DOHH2 (cell line): ENCODE measurements at regions not wholly inside any gene's neighbourhood (a gene's known extent, or its start where the extent isn't known, plus 50 kb on each side); places are given as distances from the start of the nearest gene placed in this dataset.

Experiments used
- H3F3A ChIP-seq: fragments of 200-600 bp; sonication (generic), shearing (Covaris generic); 2 replicates; pipeline ENCODE4 v1.6.0; 2016; ENCODE audit warnings: antibody characterized with exemption, mild to moderate bottlenecking; ENCODE audit not compliant: control insufficient read depth, insufficient read depth
- H3K27ac ChIP-seq: fragments of 200-600 bp; sonication (generic); 2 replicates; pipeline ENCODE4 v1.5.1; 2014; ENCODE audit warnings: low read depth, mild to moderate bottlenecking, low read length, moderate library complexity
- H3K27me3 ChIP-seq: fragments of 200-600 bp; sonication (generic); 2 replicates; pipeline ENCODE4 v1.6.1; 2014; ENCODE audit warnings: mild to moderate bottlenecking, low read length, mixed read lengths; ENCODE audit not compliant: control insufficient read depth
- H3K36me3 ChIP-seq: fragments of 200-600 bp; sonication (generic); 2 replicates; pipeline ENCODE4 v1.6.1; 2014; ENCODE audit warnings: mild to moderate bottlenecking, low read length, moderate library complexity, mixed read lengths; ENCODE audit not compliant: control insufficient read depth
- H3K4me1 ChIP-seq: fragments of 200-600 bp; sonication (generic); 2 replicates; pipeline ENCODE4 v1.6.1; 2014; ENCODE audit warnings: mild to moderate bottlenecking, low read length, mixed read lengths; ENCODE audit not compliant: control insufficient read depth
- H3K4me2 ChIP-seq: fragments of 200-600 bp; sonication (generic); 2 replicates; pipeline ENCODE4 v1.6.0; 2014; ENCODE audit warnings: mild to moderate bottlenecking, low read length, moderate library complexity
- H3K4me3 ChIP-seq: fragments of 200-600 bp; sonication (generic); 2 replicates; pipeline ENCODE4 v1.5.1; 2014; ENCODE audit warnings: mild to moderate bottlenecking, low read length, mixed read lengths
- H3K79me2 ChIP-seq: fragments of 200-600 bp; sonication (generic); 2 replicates; pipeline ENCODE4 v1.6.1; 2014; ENCODE audit warnings: mild to moderate bottlenecking, low read length, mixed read lengths; ENCODE audit not compliant: control insufficient read depth
- H3K9me2 ChIP-seq: fragments of 200-600 bp; sonication (generic); replicated peaks from 2 replicates; pipeline ENCODE4 v1.6.1; 2014; ENCODE audit warnings: mild to moderate bottlenecking, low read length, mixed read lengths; ENCODE audit not compliant: control insufficient read depth
- H3K9me3 ChIP-seq: fragments of 200-600 bp; sonication (generic); 2 replicates; pipeline ENCODE4 v1.6.1; 2014; ENCODE audit warnings: antibody characterized with exemption, low read length, mixed read lengths; ENCODE audit not compliant: control insufficient read depth, insufficient read depth
- H4K20me1 ChIP-seq: fragments of 200-600 bp; sonication (generic); 2 replicates; pipeline ENCODE4 v1.6.0; 2014; ENCODE audit warnings: low read depth, mild to moderate bottlenecking, antibody characterized with exemption, low read length, moderate library complexity; ENCODE audit not compliant: control insufficient read depth, insufficient read depth
- CTCF ChIP-seq: fragments of 200-600 bp; sonication (generic); IDR thresholded peaks from one replicate; pipeline ENCODE4 v1.5.1; 2014; ENCODE audit warnings: antibody characterized with exemption, mild to moderate bottlenecking, low read depth, low read length; ENCODE audit not compliant: poor library complexity, severe bottlenecking
- EZH2phosphoT487 ChIP-seq: fragments of 200-600 bp; sonication (generic); IDR thresholded peaks from 2 replicates; pipeline ENCODE4 v1.6.1; 2017; ENCODE audit warnings: borderline replicate concordance, mild to moderate bottlenecking, antibody characterized with exemption, low read length, moderate library complexity, mixed read lengths

- Histone ChIP-seq H3K4me3 (no peak overlapping the region), H4K20me1 (no peaks in the 10 kb centered on the region), H3F3A (no peaks in the 10 kb centered on the region), H3K9me2 (no peaks in the 10 kb centered on the region), H3K79me2 (no peaks in the 10 kb centered on the region), H3K36me3 (no peaks in the 10 kb centered on the region), H3K4me1 (no peaks in the 10 kb centered on the region), H3K27me3 (no peaks in the 10 kb centered on the region), H3K27ac (no peak overlapping the region), H3K4me2 (no peak overlapping the region), H3K9me3 (no peaks in the 10 kb centered on the region)
- TF ChIP-seq EZH2phosphoT487: no peak
- TF ChIP-seq CTCF: no peak
These were observed 115.3 kb upstream of the BMPER start for GRCh38 chr7:33789871-33790630.

DNA sequence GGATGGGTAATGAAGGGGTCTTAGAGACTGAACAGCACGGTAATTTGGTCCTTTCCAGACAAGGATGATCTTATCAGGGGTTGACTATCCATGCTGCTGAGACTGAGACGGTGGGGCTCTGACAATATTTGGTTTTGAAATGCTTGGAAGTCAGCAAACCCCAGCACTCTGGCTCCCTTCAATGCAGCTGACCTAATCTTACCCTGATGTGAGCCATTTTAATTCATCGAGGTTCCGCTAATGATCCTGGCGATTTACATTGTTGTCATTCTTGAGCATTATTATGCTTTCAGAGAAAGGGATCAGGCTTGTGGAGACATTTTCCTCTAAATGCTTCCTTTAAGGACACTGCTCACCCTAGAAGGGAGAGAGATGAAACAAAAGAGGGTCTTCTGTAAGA lies 114.6 kb upstream of the BMPER start:
- H3K36me3 ChIP-seq: no peaks in the 10 kb centered on the region
- no peak overlapping the region for H3K4me3 ChIP-seq
- H3K4me1 ChIP-seq: no peaks in the 10 kb centered on the region
- no peak overlapping the region for H3K4me2 ChIP-seq
- H3K9me3 ChIP-seq: no peaks in the 10 kb centered on the region
- H3F3A ChIP-seq: no peaks in the 10 kb centered on the region
- no peaks in the 10 kb centered on the region for H4K20me1 ChIP-seq
- no peaks in the 10 kb centered on the region for H3K79me2 ChIP-seq
- no peak overlapping the region for H3K27ac ChIP-seq
- H3K27me3 ChIP-seq: no peaks in the 10 kb centered on the region
- H3K9me2 ChIP-seq: no peaks in the 10 kb centered on the region
- TF ChIP-seq EZH2phosphoT487 (no peak), CTCF (no peak)

DNA sequence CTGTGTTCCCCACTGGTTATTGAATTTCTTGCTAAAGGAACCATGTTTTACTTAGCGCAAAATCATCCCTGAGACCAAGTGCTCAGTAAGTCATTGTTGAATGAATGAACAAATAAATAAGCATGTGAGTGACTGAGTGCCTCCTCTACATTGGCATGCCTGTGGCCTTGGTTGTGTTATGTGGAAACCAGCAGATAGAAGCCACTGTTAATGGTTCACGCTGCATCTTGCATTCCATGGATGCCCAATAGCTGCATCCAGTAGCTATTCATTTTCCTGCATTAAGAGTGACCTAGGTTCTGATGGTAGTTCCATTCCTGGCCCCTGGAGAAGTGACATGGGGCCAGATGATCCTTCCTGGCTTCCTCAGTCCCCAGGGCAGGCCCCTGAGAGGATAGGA lies 113.3 kb upstream of the BMPER start:
- no peak overlapping the region for H3K27ac ChIP-seq

More for the DNA sequence above, 113.3 kb upstream of the BMPER start:
- Histone ChIP-seq H3K79me2 (no peaks in the 10 kb centered on the region), H3K4me1 (no peaks in the 10 kb centered on the region), H3K9me2 (no peaks in the 10 kb centered on the region), H3K4me2 (no peak overlapping the region), H3K9me3 (no peaks in the 10 kb centered on the region), H3K36me3 (no peaks in the 10 kb centered on the region), H3F3A (no peaks in the 10 kb centered on the region), H3K4me3 (no peak overlapping the region), H3K27me3 (no peaks in the 10 kb centered on the region), H4K20me1 (no peaks in the 10 kb centered on the region)
- TF ChIP-seq CTCF (no peak), EZH2phosphoT487 (no peak)
